ENCODE measurements at regions not wholly inside any gene's neighbourhood (a gene's known extent, or its start where the extent isn't known, plus 50 kb on each side); places are given as distances from the start of the nearest gene placed in this dataset.

- Histone ChIP-seq H3K36me3 (no peaks in the 10 kb centered on the region), H3K4me3 (no peak overlapping the region), H3K27me3 (no peaks in the 10 kb centered on the region), H3K9me3 (no peaks in the 10 kb centered on the region)
- DNase-seq = no peak
Observed at GRCh38 chr4:96186593-96186992, 346.7 kb downstream of the PDHA2 start.

DNA sequence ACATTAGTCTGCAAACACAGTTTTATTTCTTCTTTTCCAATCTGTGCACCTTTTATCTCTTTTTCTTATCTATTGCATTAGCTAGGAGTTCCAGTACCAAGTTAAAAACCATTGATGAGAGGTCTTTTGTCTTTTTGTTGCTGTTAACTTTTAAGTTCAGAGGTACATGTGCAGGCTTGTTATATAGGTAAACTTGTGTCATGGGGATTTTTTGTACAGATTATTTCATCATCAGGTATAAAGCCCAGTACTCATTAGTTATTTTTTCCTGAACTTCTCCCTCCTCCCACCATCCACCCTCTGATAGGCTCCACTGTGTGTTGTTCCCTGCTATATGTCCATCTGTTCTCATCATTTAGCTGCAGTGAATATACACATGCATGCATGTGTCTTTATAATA is 349.9 kb downstream of the PDHA2 start:
- no peak for DNase-seq
- Histone ChIP-seq H3K9me3 (no peaks in the 10 kb centered on the region), H3K27me3 (no peaks in the 10 kb centered on the region), H3K4me3 (no peak overlapping the region), H3K36me3 (no peaks in the 10 kb centered on the region)

- no peak for DNase-seq
- Histone ChIP-seq H3K4me3 (no peak overlapping the region), H3K36me3 (no peaks in the 10 kb centered on the region), H3K9me3 (no peaks in the 10 kb centered on the region), H3K27me3 (no peaks in the 10 kb centered on the region)
Observed at GRCh38 chr4:96193061-96193460, 353.2 kb downstream of the PDHA2 start.

DNA sequence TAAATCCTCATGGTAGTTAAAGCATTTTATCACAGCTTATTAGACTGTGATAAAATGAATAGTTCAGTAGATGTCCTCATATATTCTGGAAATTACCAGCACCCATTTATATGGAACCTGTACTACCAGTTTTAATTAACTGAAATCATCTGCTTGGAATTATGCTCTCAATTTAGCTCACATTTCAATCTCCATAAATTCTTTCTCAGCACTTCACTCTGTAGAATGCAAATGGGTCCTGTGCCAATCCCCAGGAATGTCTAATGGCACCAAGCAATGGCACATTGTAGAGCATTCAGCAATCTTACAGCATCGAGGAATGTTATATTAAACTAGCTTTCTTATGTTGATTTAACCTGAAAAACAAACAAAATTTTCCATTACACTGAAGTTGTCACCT is 355.1 kb downstream of the PDHA2 start:
- no peaks in the 10 kb centered on the region for H3K36me3 ChIP-seq
- H3K9me3 ChIP-seq = no peaks in the 10 kb centered on the region
- H3K27me3 ChIP-seq = no peaks in the 10 kb centered on the region
- H3K4me3 ChIP-seq = no peak overlapping the region
- DNase-seq = no peak

GRCh38 chr4:96205143-96205936 is 365.4 kb downstream of the PDHA2 start:
- no peak for DNase-seq
- H3K36me3 ChIP-seq = no peaks in the 10 kb centered on the region
- H3K9me3 ChIP-seq = no peaks in the 10 kb centered on the region
- no peaks in the 10 kb centered on the region for H3K27me3 ChIP-seq
- no peak overlapping the region for H3K4me3 ChIP-seq

DNA sequence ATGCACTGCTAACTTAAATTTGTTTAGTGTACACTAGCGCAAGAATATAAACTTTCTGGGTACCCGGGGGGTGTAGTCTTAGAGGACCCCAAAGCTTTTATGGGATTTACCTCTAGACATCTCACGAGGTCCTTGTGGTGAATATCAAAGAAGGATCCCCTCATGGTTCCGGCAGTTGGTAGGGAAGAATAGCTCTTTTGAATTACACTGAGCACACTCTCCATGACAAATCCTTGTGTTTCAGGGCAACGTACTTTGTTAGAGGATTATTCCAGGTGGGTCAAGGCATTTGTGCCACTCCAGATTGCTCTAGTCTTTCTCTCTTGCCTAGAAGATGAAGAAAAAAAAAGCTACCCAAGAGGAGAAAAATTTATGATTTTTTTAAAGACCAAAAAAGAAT is 387.6 kb downstream of the PDHA2 start:
- no peak for DNase-seq
- Histone ChIP-seq H3K4me3 (no peak overlapping the region), H3K9me3 (no peaks in the 10 kb centered on the region), H3K27me3 (no peaks in the 10 kb centered on the region), H3K36me3 (no peaks in the 10 kb centered on the region)

DNA sequence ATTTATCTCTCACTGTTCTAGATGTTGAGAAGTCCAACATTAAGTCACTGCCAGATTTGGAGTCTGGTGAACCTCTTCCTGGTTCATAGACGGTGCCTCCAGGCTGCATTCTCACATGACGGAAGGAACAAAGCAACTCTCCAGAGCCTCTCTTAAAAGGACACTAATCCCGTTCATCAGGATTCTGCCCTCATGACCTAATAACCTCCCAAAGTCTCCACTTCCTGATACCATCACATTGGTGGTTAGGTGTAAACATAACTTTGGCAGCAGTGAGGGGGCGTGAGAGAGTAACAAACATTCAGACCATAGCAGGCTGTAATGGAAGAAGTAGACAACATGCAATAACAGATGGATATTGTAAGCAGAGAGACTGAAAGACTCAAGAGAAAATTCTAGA is 388.6 kb downstream of the PDHA2 start:
- no peak for DNase-seq
- Histone ChIP-seq H3K27me3 (no peaks in the 10 kb centered on the region), H3K4me3 (no peak overlapping the region), H3K9me3 (no peaks in the 10 kb centered on the region), H3K36me3 (no peaks in the 10 kb centered on the region)

GRCh38 chr4:96240041-96240440 is 400.1 kb downstream of the PDHA2 start:
- H3K4me3 ChIP-seq = no peak overlapping the region
- H3K27me3 ChIP-seq = no peaks in the 10 kb centered on the region
- DNase-seq = no peak
- no peaks in the 10 kb centered on the region for H3K9me3 ChIP-seq
- H3K36me3 ChIP-seq = no peaks in the 10 kb centered on the region

DNA sequence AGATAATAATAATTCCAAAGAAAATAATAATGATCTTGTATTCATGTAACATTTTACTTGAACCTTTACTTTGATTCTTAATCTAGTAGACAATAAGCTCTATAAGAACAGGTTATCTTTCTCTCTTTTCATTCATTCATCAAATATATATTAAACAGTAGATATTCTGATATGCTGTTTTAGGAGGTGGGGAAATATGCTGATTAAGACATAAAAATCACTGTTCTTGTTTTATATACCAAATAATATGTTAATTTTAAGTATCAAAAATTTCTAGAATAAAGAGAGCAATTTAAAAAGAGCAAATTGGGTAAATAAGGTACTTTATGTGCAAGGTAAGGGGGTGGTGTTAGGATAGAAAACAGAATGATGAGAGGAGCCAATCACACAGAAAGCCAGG is 401.9 kb downstream of the PDHA2 start:
- H3K9me3 ChIP-seq = no peaks in the 10 kb centered on the region
- H3K4me3 ChIP-seq = no peak overlapping the region
- H3K36me3 ChIP-seq = no peaks in the 10 kb centered on the region
- DNase-seq = no peak
- H3K27me3 ChIP-seq = no peaks in the 10 kb centered on the region

- H3K27me3 ChIP-seq = no peaks in the 10 kb centered on the region
- no peak overlapping the region for H3K4me3 ChIP-seq
- no peaks in the 10 kb centered on the region for H3K36me3 ChIP-seq
- no peaks in the 10 kb centered on the region for H3K9me3 ChIP-seq
- DNase-seq = no peak
Observed at GRCh38 chr4:96247096-96247495, 407.2 kb downstream of the PDHA2 start.

GRCh38 chr4:96248225-96248624 is 408.3 kb downstream of the PDHA2 start:
- no peak overlapping the region for H3K4me3 ChIP-seq
- no peaks in the 10 kb centered on the region for H3K36me3 ChIP-seq
- H3K9me3 ChIP-seq = no peaks in the 10 kb centered on the region
- no peak for DNase-seq
- H3K27me3 ChIP-seq = no peaks in the 10 kb centered on the region

DNA sequence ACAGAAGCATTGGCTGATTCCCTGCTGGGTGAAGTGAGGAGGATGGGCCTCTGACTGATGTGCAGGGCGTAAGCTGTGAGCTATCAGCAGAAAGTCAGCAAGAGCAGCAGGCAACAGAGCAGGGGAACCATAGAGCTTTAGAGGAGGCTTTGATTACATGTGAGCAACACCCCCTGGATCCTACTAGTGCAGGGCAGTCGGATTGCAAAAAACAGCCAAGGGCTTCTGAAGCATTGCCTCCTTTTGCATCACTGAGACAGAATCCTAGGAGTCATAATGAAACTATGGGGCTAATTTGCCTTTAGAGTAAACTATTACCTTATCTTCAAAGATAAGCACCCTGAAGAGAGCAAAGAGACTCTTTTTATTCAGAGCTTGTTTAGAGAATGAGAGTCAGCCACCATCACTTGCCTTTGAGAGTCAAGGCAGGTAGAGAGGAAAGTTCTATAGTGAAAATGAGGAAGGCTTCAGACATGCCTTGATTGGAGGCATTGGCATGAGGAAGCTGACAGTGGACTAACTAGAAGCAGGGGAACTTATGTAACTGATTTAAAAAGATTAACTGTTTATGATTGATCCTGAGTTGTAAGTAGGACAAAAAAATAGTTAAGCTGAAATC is 420.3 kb downstream of the PDHA2 start:
- no peaks in the 10 kb centered on the region for H3K36me3 ChIP-seq
- no peak overlapping the region for H3K4me3 ChIP-seq
- no peaks in the 10 kb centered on the region for H3K27me3 ChIP-seq
- DNase-seq = no peak
- H3K9me3 ChIP-seq = no peaks in the 10 kb centered on the region

- DNase-seq = no peak
- Histone ChIP-seq H3K36me3 (no peaks in the 10 kb centered on the region), H3K9me3 (no peaks in the 10 kb centered on the region)
Observed at GRCh38 chr4:96262057-96262456, 422.2 kb downstream of the PDHA2 start.

DNA sequence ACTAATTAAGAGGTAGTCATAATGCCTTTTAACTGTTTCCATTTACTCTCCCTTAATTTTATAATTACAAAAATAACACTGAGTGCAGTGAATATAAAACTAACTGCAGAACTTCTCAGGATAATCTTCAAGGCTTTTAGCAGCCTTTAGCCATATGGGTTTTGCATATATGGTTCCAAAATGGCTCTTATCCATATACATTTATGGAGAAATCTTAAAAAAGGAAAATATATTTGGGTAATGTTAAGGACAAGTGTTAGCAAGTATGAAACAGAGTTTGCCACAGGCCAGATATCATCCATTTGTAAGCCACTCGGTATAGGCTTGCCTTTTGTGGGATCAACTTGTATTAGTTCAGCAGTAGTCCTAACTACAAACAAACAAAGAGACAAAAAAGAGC is 423.4 kb downstream of the PDHA2 start:
- no peaks in the 10 kb centered on the region for H3K9me3 ChIP-seq
- no peak for DNase-seq
- H3K4me3 ChIP-seq = no peak overlapping the region
- no peaks in the 10 kb centered on the region for H3K36me3 ChIP-seq
- H3K27me3 ChIP-seq = no peaks in the 10 kb centered on the region

More at GRCh38 chr4:96262057-96262456, 422.2 kb downstream of the PDHA2 start:
- no peaks in the 10 kb centered on the region for H3K27me3 ChIP-seq
- H3K4me3 ChIP-seq = no peak overlapping the region

DNA sequence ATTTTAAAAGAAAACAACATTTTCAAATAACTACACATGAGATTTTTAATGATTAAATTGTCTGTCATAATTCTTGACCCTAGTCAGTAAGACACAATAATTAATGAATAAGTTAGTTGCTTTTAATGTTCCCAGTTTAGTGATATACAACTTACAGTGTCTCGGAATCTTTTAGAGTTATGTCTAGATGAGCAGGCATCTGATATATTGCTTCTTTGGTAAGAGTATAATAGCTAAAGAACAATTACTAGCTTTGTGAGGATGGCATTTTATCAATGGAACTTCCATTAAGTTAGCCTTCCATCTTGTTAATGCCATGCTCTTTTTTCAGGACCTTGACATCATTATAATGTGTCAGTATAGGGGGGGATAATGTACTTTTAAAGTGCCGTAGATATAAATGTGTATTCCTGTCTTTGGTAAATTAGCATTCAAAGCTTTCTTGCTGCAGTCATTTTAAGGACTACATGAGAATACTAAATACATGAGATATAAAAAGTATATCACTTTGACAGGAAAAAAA is 425.1 kb downstream of the PDHA2 start:
- Histone ChIP-seq H3K36me3 (no peaks in the 10 kb centered on the region), H3K9me3 (no peaks in the 10 kb centered on the region), H3K27me3 (no peaks in the 10 kb centered on the region), H3K4me3 (no peak overlapping the region)
- DNase-seq = no peak

DNA sequence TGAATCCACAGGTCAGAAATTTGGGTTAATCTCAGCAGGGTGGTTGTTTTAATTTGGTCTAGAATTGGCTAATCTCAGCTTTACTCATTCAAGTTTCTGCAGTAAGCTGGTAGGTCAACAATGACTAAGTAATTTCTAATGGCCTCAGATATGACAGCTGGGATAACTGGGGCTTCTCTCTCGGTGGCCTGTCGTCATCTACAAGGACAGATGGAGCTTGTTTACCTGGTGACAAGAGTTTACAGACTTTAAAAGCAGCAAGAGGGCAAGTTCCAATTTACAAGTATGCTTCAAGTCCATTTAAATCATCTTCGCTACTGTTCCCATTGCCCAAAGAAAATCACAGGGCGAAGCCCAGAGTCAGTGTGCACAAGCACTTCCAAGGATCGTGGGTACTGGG is 453.9 kb downstream of the PDHA2 start:
- Histone ChIP-seq H3K27me3 (no peaks in the 10 kb centered on the region), H3K4me3 (no peak overlapping the region), H3K36me3 (no peaks in the 10 kb centered on the region), H3K9me3 (no peaks in the 10 kb centered on the region)
- DNase-seq = no peak

DNA sequence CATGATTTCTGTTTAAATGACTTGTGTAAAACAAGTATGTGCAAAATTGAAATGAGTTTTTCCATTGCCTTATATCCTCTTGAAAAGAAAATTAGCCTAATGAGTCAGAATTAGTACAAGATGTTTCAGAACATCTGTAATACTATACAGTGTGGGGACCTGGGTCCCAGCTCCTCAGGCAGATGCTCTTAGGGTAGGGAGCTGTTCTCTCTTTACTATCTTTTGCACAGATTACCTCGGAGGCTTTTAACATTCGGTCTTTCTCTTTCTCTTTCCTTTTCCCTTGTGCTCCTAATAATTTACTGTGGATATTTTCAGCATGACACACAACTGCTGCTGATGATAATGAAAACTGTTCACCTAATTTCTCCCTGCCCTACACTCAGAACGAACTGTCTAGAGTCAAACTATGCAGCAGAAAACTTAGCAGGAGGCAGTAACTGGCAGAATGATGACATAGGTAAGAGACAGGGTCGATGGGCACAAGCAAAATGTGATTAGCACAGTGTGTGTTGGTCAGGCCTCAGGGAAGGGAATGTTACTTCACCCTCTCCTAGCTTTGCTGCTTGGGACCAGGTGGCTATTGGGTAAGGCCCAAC is 455.3 kb downstream of the PDHA2 start:
- Histone ChIP-seq H3K27me3 (no peaks in the 10 kb centered on the region), H3K4me3 (no peak overlapping the region), H3K36me3 (no peaks in the 10 kb centered on the region), H3K9me3 (no peaks in the 10 kb centered on the region)
- DNase-seq = no peak

GRCh38 chr4:96301715-96302114 is 461.8 kb downstream of the PDHA2 start:
- no peak for DNase-seq
- Histone ChIP-seq H3K9me3 (no peaks in the 10 kb centered on the region), H3K4me3 (no peak overlapping the region), H3K27me3 (no peaks in the 10 kb centered on the region), H3K36me3 (no peaks in the 10 kb centered on the region)
